ENCODE measurements at regions not wholly inside any gene's neighbourhood (a gene's known extent, or its start where the extent isn't known, plus 50 kb on each side); places are given as distances from the start of the nearest gene placed in this dataset.

- in situ Hi-C loops (cut with HindIII; ENCODE audit: low sequenced_read_pairs), result no loop called here
- DNase-seq (ENCODE audit: low read depth), result no peak
- H3K4me3 ChIP-seq (ENCODE audit: low read depth, low read length), result no peak overlapping the region
- TF ChIP-seq CTCF (IDR thresholded peaks at IDR 0.05; ENCODE audit: low read depth, low read length, missing control alignments), result no peak
Measured at GRCh38 chr12:111006621-111007020, 86.2 kb upstream of the MYL2 start.

GRCh38 chr12:110998971-110999370 lies 78.6 kb upstream of the MYL2 start:
- H3K4me3 ChIP-seq (ENCODE audit: low read depth, low read length), result no peak overlapping the region
- DNase-seq (ENCODE audit: low read depth), result no peak
- in situ Hi-C loops (cut with HindIII; ENCODE audit: low sequenced_read_pairs), result no loop called here
- no peak for TF ChIP-seq CTCF (IDR thresholded peaks at IDR 0.05; ENCODE audit: low read depth, low read length, missing control alignments)

GRCh38 chr12:110998165-110998564 lies 77.8 kb upstream of the MYL2 start:
- in situ Hi-C loops (cut with HindIII; ENCODE audit: low sequenced_read_pairs), result no loop called here
- no peak overlapping the region for H3K4me3 ChIP-seq (ENCODE audit: low read depth, low read length)
- no peak for DNase-seq (ENCODE audit: low read depth)
- TF ChIP-seq CTCF (IDR thresholded peaks at IDR 0.05; ENCODE audit: low read depth, low read length, missing control alignments), result no peak

GRCh38 chr12:110996415-110996814 lies 76.0 kb upstream of the MYL2 start:
- no peak for DNase-seq (ENCODE audit: low read depth)
- no peak overlapping the region for H3K4me3 ChIP-seq (ENCODE audit: low read depth, low read length)
- in situ Hi-C loops (cut with HindIII; ENCODE audit: low sequenced_read_pairs), result no loop called here
- no peak for TF ChIP-seq CTCF (IDR thresholded peaks at IDR 0.05; ENCODE audit: low read depth, low read length, missing control alignments)

- TF ChIP-seq CTCF (IDR thresholded peaks at IDR 0.05; ENCODE audit: low read depth, low read length, missing control alignments), result no peak
- in situ Hi-C loops (cut with HindIII; ENCODE audit: low sequenced_read_pairs), result no loop called here
- no peak for DNase-seq (ENCODE audit: low read depth)
- H3K4me3 ChIP-seq (ENCODE audit: low read depth, low read length), result no peak overlapping the region
Measured at GRCh38 chr12:110995615-110996014, 75.2 kb upstream of the MYL2 start.

- no peak for TF ChIP-seq CTCF (IDR thresholded peaks at IDR 0.05; ENCODE audit: low read depth, low read length, missing control alignments)
- no peak for DNase-seq (ENCODE audit: low read depth)
- no peak overlapping the region for H3K4me3 ChIP-seq (ENCODE audit: low read depth, low read length)
- in situ Hi-C loops (cut with HindIII; ENCODE audit: low sequenced_read_pairs), result no loop called here
Measured at GRCh38 chr12:110995016-110995415, 74.6 kb upstream of the MYL2 start.

- DNase-seq (ENCODE audit: low read depth), result no peak
- TF ChIP-seq CTCF (IDR thresholded peaks at IDR 0.05; ENCODE audit: low read depth, low read length, missing control alignments), result no peak
- no peak overlapping the region for H3K4me3 ChIP-seq (ENCODE audit: low read depth, low read length)
- in situ Hi-C loops (cut with HindIII; ENCODE audit: low sequenced_read_pairs), result loop anchor here (5.0 kb wide), 1 partner anchor 34 kb away; no protein-coding TSS in a partner anchor
Measured at GRCh38 chr12:110993434-110993833, 73.1 kb upstream of the MYL2 start.

All from astrocyte of the cerebellum (primary cell).